NT2/D1 (cell line): ENCODE measurements at regions not wholly inside any gene's neighbourhood (a gene's known extent, or its start where the extent isn't known, plus 50 kb on each side); places are given as distances from the start of the nearest gene placed in this dataset.

Source experiments
- SUZ12 ChIP-seq: IDR thresholded peaks from 2 replicates; pipeline ENCODE4 v1.6.1; 2011; ENCODE audit not compliant: insufficient read length, insufficient read depth; ENCODE audit errors: extremely low read depth
- ZNF274 ChIP-seq: IDR thresholded peaks from 2 replicates; pipeline ENCODE4 v1.6.1; 2011; ENCODE audit warnings: mild to moderate bottlenecking, low read depth, low read length

GRCh38 chr6:22917344-22917743, 348.0 kb downstream of the HDGFL1 start:
- no peak for TF ChIP-seq SUZ12
- no peak for TF ChIP-seq ZNF274
